ENCODE measurements at regions not wholly inside any gene's neighbourhood (a gene's known extent, or its start where the extent isn't known, plus 50 kb on each side); places are given as distances from the start of the nearest gene placed in this dataset.
"Not testable (repeated sequence)": the region's sequence is repeated elsewhere in the genome, so short reads cannot be mapped to it uniquely, and the experiment has no call there.

DNA sequence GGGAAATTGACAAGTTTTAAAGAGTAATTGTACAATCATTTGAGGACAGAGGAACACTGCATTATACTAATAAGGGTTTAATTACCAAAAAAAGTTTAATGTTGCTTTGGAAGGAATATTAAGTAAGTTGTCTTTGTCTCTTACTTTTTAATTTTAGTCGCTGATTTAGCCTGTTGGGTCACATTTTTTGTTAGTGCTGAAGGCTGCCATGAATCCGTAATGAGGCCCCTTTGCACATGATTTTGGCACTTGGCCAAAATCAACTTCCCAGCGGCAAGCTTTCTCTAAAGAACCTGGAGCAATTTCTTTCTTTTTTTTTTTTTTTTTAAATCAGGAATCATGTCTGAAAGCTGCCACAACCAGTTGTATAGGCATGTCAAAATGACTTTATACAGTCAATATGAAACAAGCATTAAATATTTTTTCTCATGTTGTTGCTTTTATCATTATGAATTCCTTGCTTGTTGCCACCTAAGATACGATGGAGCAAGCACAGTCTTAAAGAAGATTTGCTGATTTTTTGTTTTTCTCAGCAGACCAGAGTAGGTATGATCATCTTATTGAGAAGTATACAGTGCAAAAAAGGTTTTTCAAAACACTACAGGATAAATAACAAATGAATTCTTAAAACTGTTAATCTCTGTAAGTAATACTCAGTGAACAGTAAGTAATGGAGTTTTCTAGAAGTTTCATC lies 690.4 kb downstream of the USP25 start:
- DNase-seq (ENCODE audit: low spot score): peak; percentile 69

DNA sequence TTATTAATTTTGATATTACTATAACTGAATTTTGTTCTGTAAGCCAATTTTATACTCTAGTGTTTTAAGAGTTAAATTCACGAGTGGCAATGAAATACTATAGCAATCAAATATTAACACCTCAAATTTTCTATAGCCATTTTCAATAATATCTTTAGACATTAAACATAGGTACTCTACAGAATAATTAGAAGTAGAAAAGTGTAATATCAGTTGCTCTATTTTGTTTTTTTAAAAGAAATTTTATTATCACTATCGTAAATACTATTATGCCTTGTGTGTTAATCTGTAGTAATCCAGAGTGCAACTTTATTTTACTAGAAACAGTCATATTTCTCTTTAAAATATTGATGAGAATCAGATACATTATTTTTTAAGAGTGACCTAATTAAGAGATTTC lies 691.2 kb downstream of the USP25 start:
- DNase-seq (ENCODE audit: low spot score): no peak

DNA sequence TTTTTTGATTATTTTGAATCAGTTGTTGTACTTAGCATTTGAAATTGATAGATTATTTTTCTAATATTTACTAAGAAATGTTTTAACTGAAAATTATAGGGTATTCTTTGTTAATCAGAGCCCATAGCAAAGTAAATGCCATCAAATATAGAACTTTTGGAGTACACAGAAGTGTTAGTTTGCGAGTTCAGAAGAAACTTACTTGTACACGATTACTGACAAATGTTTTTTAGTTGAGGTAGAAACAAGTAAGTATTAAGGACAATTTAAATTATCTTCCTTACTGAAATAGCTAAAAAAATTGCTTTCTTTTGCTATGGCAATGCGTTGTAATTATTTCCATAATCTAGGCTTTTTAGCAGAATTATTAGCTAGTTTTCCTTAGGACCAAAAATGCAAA lies 692.2 kb downstream of the USP25 start:
- DNase-seq (ENCODE audit: low spot score): no peak

GRCh38 chr21:16422702-16423101 lies 692.9 kb downstream of the USP25 start:
- no peak for DNase-seq (ENCODE audit: low spot score)

DNA sequence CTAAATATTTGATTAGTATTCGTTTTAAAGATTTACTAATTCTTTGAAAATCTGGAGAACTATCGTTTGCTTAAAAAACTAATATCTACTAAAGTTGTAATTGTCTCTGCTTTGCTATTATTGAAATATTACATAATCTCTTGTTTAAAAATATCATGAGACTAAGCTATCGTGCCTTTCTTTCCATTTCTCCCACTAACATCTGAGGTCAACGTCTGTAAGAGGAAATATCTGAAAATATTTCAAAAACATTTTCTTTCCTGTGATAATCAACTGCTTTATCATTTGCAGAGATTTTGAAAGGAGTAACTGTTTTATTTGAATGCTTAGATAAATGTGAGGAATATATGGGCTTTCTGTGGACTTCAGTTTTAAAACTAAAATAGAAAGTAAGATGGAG lies 694.1 kb downstream of the USP25 start:
- no peak for DNase-seq (ENCODE audit: low spot score)

GRCh38 chr21:16424331-16424751 lies 694.6 kb downstream of the USP25 start:
- peak; percentile 15 for DNase-seq (ENCODE audit: low spot score)

- DNase-seq (ENCODE audit: low spot score): no peak
Observed at GRCh38 chr21:16425376-16425775, 695.6 kb downstream of the USP25 start.

GRCh38 chr21:16426936-16427335 lies 697.2 kb downstream of the USP25 start:
- no peak for DNase-seq (ENCODE audit: low spot score)

- DNase-seq (ENCODE audit: low spot score): no peak
Observed at GRCh38 chr21:16427587-16428087, 697.9 kb downstream of the USP25 start.

GRCh38 chr21:16437586-16437985 lies 707.8 kb downstream of the USP25 start:
- no peak for DNase-seq (ENCODE audit: low spot score)

DNA sequence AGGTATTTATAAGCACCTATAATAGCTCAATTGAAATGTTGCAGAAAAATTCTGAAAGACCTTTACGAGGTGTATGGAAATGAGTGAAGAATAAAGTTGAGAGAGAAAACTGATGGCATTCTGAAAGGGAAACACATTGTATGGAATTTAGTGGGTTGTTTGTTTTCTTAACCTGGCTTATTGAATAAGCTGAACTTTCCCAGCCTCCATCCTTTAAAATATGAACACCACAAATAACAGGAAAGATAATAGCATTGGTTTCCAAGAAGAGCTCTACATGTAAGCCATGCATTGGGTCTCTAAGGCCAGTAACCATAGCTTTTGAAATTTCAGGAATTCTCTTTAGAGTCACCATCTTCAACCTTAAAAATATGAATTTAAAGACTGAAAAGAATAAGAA lies 709.0 kb downstream of the USP25 start:
- DNase-seq (ENCODE audit: low spot score): no peak

- no peak for DNase-seq (ENCODE audit: low spot score)
Observed at GRCh38 chr21:16441789-16442188, 712.0 kb downstream of the USP25 start.

DNA sequence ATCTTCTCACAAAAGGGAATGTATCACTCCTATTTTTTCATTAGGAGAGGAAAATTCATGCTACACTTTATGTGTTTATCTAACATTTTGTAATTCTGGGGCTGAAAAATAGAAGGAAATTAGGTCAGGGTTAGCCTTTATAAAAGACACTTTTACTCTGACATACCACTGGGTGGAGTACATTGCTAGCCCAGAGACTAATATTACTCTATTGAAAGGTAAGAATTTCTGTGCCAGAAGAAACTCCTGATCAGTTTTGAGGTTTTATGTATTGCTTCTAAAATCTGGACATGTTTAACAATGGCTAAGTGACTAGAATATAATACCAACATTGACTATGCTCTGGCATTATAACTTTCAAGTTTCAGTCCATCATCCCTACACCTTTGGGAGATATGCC lies 724.6 kb downstream of the USP25 start:
- DNase-seq (ENCODE audit: low spot score): no peak

GRCh38 chr21:16455526-16455925 lies 725.7 kb downstream of the USP25 start:
- DNase-seq (ENCODE audit: low spot score): no peak

DNA sequence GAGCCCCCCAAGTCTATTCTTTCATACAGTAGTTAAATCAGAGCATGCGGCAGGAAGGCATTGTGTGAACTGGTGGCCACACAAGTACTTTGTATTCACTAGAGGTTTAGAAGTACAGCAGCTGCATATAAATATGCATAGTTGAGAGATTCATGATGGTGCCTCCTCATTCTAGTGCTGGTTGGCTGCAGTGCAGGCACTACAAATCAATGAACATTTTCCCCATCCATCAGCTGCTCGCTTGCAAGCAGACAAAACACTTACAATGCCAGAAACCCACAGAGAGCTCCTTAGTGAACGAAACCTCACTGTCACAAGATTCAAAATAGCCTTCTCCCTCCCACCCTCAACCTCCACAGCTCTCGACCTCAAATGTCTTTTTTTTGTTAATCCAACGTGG lies 726.2 kb downstream of the USP25 start:
- peak; percentile 91 for DNase-seq (ENCODE audit: low spot score)

GRCh38 chr21:16457498-16457897 lies 727.7 kb downstream of the USP25 start:
- DNase-seq (ENCODE audit: low spot score): no peak

DNA sequence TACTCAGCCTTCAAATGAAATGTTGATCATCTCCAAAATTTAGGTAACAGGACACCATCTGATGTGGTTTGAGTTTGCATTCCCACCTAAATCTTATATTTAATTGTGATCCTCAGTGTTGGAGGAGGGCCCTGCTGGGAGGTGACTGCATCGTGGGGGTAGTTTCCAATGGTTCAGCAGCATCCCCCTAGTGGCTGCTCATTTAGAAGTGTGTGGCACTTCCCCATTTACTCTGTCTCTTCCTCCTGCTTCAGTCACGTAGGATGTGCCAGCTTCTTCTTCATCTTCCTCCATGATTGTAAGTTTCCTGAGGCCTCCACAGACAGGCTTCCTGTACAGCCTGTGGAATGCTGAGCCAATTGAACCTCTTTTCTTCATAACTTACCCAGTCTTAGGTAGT lies 731.2 kb downstream of the USP25 start:
- no peak for DNase-seq (ENCODE audit: low spot score)

- not testable (repeated sequence) for DNase-seq (ENCODE audit: low spot score)
Observed at GRCh38 chr21:16464211-16464889, 734.6 kb downstream of the USP25 start.

DNA sequence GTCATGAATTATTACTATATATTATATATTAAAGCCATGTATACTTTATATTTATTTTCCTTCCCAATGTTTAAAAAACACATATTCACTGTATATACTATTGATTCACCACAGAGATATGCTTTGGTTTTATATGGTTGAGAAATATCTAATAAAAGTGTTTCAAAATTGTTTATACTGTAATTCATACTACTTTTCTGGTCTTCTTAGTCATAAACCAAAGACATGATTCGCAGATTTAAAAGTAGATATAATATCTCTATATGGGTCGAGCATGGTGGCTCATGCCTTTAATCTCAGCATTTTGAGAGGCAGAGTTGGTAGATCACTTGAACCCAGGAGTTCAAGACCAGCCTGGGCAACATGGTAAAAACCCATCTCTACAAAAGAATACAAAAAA lies 738.4 kb downstream of the USP25 start:
- no peak for DNase-seq (ENCODE audit: low spot score)

- peak; percentile 13 for DNase-seq (ENCODE audit: low spot score)
Observed at GRCh38 chr21:16473988-16474387, 744.2 kb downstream of the USP25 start.

DNA sequence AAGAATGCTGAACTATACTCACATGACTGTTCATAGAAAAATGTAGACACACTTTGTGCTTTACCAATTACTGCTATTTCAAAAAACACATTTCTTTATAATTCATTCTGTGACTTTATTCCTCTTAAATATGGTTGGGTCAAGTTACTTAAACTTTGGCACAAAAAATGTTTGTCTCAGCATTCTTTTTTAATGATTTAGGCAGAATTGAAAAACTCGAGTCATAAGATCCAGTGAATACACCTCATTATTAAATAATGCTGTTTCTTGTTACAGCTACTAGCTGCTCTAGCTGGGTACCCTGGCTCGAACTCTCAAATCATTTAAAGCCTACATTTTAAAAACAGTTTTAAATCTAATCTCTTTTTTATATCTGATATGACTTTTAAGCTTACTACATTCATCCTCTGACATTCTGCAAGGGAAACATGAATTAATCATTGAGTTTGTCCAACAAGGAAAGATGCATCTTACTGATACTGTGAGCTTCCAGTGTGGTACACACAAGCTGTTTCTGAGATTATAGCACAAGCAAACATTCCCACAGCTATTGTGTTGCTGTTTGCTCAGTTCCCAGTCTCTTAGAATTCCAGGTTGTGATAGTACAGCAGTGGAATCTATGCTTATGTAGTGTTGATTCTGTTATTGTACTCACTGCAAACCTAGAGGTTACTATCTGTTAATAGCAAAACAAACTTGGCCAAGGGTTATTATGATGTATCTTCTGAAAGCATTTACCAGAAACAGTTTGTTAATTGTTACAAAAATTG lies 746.5 kb downstream of the USP25 start:
- DNase-seq (ENCODE audit: low spot score): no peak

GRCh38 chr21:16488042-16488441 lies 758.3 kb downstream of the USP25 start:
- DNase-seq (ENCODE audit: low spot score): no peak

DNA sequence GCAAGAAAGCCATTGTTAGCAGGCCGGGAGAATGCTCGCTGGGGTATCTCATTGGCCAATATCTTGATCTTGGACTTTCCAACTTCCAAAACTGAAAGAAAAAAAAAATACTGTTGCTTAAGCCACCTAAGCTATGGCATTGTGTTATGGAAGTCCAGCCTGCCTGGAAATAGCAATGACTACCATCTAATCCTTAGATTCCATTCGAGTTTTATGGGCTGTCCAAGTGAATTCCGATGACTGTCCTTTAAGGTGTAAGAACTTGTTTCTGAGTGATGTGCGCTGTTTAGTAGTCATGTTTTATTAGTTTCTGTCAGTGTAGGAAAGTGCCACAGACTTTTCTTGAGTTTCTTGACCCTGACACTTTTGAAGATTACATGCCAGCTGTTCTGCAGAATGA lies 762.6 kb downstream of the USP25 start:
- DNase-seq (ENCODE audit: low spot score): no peak

All from Ammon's horn (tissue), 1 donor.